ENCODE measurements at regions not wholly inside any gene's neighbourhood (a gene's known extent, or its start where the extent isn't known, plus 50 kb on each side); places are given as distances from the start of the nearest gene placed in this dataset.

GRCh38 chr1:166705376-166706289 lies 133.6 kb upstream of the POGK start:
- H3K36me3 ChIP-seq = no peaks in the 10 kb centered on the region
- 38 to 47% methylated on average over 3 of the region's 3 CpGs for WGBS, 2 donors (ENCODE audit: low coverage in 1 of 2)
- no peaks in the 10 kb centered on the region for H3K4me1 ChIP-seq
- H3K27me3 ChIP-seq = no peaks in the 10 kb centered on the region
- no peak overlapping the region for H3K27ac ChIP-seq
- no peak overlapping the region for H3K4me3 ChIP-seq
- H3K9me3 ChIP-seq = no peaks in the 10 kb centered on the region
- intact Hi-C loops (cut with DNase I; ENCODE audit: low total_unique reads) (loop anchor here (2.0 kb wide), 1 partner anchor 17 kb away; no protein-coding TSS in a partner anchor), in situ Hi-C loops (cut with MboI; ENCODE audit: low pct_ligation_motif_present in 1 of 4, low pct_unique_long_range_greater_than_20kb in 1 of 4, low sequenced_read_pairs in 3 of 4) (no loop called here)
- DNase-seq = no peak
- no peak for TF ChIP-seq POLR2A (IDR thresholded peaks at IDR 0.05)
- TF ChIP-seq POLR2AphosphoS5 (IDR thresholded peaks at IDR 0.05) = no peak
- no peak for TF ChIP-seq EP300 (IDR thresholded peaks at IDR 0.05; ENCODE audit: low read depth)
- no peak for TF ChIP-seq CTCF (IDR thresholded peaks at IDR 0.05)

- no peak for TF ChIP-seq POLR2AphosphoS5 (IDR thresholded peaks at IDR 0.05)
- no peak for TF ChIP-seq CTCF (IDR thresholded peaks at IDR 0.05)
- no peak for TF ChIP-seq POLR2A (IDR thresholded peaks at IDR 0.05)
- no peak for TF ChIP-seq EP300 (IDR thresholded peaks at IDR 0.05; ENCODE audit: low read depth)
- Histone ChIP-seq H3K4me1 (no peaks in the 10 kb centered on the region), H3K36me3 (no peaks in the 10 kb centered on the region), H3K4me3 (no peak overlapping the region), H3K27ac (no peak overlapping the region), H3K9me3 (no peaks in the 10 kb centered on the region), H3K27me3 (no peaks in the 10 kb centered on the region)
- DNase-seq = no peak
- in situ Hi-C loops (cut with MboI; ENCODE audit: low pct_ligation_motif_present in 1 of 4, low pct_unique_long_range_greater_than_20kb in 1 of 4, low sequenced_read_pairs in 3 of 4) (no loop called here), intact Hi-C loops (cut with DNase I; ENCODE audit: low total_unique reads) (no loop called here)
Measured at GRCh38 chr1:166716620-166717019, 122.7 kb upstream of the POGK start.

GRCh38 chr1:166721145-166721544 lies 118.1 kb upstream of the POGK start:
- in situ Hi-C loops (cut with MboI; ENCODE audit: low pct_ligation_motif_present in 1 of 4, low pct_unique_long_range_greater_than_20kb in 1 of 4, low sequenced_read_pairs in 3 of 4) = no loop called here
- 36 to 42% methylated on average over 2 of the region's 2 CpGs for WGBS, 2 donors (ENCODE audit: low coverage in 1 of 2)

More at GRCh38 chr1:166721145-166721544, 118.1 kb upstream of the POGK start:
- TF ChIP-seq CTCF (IDR thresholded peaks at IDR 0.05) = no peak
- TF ChIP-seq EP300 (IDR thresholded peaks at IDR 0.05; ENCODE audit: low read depth) = no peak
- no peak for TF ChIP-seq POLR2AphosphoS5 (IDR thresholded peaks at IDR 0.05)
- no peak for TF ChIP-seq POLR2A (IDR thresholded peaks at IDR 0.05)
- DNase-seq = no peak
- H3K4me1 ChIP-seq = no peaks in the 10 kb centered on the region
- peaks cover 0 to 3% of the 10 kb centered on the region in 2 donors for H3K9me3 ChIP-seq
- no peak overlapping the region for H3K4me3 ChIP-seq
- no peak overlapping the region for H3K27ac ChIP-seq
- no peaks in the 10 kb centered on the region for H3K27me3 ChIP-seq
- H3K36me3 ChIP-seq = no peaks in the 10 kb centered on the region
- intact Hi-C loops (cut with DNase I; ENCODE audit: low total_unique reads) = no loop called here

Data from transverse colon (tissue), 4 donors.